Brain pericyte (primary cell): ENCODE measurements at regions not wholly inside any gene's neighbourhood (a gene's known extent, or its start where the extent isn't known, plus 50 kb on each side); places are given as distances from the start of the nearest gene placed in this dataset.
"Not testable (repeated sequence)": the region's sequence is repeated elsewhere in the genome, so short reads cannot be mapped to it uniquely, and the experiment has no call there.

Source experiments
- DNase-seq: peaks from one replicate; pipeline ENCODE4 v3.0.0-alpha.2; 2012; ENCODE audit warnings: low read depth, low spot score

DNA sequence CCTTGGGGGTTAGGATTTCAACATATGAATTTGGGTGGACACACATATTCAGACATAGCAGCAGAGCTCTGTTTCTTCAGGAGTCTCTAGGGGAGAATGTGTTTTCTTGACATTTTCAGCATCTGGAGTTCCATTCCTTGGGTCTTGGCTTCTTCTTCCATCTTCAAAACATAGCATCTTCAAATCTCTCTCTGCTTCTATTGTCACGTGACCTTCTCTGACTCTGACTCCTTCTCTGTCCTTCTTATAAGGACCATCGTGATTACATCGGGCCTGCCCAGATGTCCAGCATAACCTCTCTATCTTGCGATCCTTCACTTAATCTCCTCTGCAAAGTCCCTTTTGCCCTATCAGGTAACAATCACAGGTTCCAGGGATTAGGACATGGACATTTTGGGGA is 101.0 kb upstream of the CHD6 start:
- no peak for DNase-seq

DNA sequence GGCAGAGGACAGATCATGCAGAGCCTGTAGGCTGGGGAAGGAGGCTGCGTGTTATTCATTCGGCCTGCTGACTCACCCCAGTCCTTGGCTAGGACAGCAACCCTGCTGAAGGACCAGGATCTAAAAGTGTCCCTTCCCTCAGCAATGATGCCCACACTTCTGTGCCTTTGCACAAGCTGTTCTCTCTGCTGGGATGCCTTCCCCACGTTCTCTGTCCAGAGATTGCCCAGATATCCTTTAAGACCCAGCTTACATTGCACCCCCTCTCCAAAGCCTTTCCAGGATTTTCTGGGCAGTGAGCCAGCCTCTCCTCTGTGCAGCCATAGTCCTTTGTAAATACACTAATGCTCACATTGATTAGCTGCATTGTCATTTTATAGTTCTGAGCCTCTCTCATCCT is 99.3 kb upstream of the CHD6 start:
- DNase-seq, result no peak

DNA sequence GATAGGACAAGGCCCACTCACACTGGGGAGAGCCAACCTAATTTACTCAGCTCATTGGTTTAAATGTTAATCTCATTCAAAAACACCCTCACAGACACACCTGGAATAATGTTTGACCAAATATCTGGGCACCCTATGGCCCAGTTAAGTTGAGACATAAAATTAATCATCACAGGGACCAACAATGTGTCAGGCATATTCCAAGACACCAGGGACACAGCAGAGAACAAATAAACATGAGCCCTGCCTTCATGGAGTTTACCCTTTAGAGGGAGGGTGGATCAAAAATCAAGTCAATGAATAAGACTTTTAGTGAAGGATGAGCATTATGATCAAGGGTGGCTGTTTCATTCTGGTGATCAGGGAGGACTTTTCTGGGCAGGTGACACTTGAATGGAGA is 98.7 kb upstream of the CHD6 start:
- no peak for DNase-seq

DNA sequence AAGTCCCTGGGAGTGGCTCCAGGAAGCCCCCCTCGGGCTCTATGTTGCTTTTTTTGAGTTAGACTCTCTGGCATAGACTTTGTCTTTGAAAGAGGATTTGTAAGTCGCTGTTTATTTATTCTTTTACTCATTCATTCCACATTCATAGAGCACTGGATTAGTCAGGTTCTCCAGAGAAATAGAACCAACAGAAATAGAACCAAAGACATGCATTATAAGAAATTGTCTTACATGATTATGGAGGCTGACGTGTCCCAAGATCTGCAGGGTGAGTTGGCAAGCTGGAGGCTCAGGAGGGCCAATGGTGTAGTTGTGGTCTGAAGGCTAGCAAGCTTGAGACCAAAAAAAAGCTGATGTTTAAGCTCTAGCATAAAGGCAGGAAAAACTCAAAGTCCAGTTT is 98.3 kb upstream of the CHD6 start:
- no peak for DNase-seq

DNA sequence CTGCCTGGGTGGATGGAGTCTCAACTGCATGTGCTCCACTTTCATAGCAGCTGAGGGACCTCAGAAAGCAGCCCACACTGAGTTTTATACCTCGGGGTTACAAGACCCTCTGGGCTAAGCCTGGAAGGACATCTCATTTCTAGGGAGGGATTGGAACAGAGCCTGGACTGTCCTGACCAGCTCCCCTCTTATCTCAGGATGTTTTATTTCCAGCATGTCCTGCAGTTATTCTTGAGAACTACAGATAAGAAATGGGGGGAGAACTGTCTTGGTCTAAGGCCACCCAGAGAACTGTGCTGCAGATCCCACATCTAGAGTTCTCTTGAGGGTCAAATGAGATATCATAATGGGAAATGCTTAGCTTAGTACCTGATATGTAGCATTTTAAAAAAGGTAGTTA is 97.3 kb upstream of the CHD6 start:
- DNase-seq, result no peak

DNA sequence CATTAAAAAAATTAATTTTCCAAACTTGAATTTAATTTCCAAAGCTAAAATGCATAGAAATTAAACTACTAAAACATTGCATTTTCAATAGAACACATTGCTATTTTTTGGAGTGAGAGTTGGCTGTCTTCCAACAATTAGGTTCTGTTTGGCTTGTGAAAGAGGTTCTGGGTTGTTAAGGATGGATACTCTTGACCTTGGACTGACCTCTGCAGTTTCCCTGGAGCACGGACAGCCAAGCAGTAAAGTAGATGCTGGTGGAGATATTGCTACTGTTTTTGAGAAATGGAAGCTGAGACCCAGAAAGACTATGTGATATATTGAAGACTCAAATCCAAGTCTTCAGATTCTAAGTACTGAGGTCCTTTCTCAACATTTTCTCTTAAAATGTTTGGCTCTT is 95.9 kb upstream of the CHD6 start:
- DNase-seq, result no peak

DNA sequence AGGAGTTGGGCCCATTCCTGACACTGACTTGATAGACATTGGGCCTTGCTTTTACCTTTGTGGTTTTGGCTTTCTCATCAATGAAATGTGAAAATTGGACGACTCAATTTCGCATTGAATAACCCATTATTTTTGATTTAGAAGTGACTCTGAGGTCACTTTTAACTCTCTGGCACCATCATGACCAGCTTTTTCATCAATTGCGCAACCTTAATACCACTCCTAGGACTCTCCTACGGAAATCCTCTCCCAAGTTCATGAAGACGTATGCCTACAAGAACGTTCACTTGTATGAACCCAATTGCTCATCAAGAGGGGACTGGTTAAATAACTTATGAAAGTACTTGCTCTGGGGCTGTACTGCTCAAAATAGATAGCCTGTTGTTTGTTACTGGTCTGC is 86.7 kb upstream of the CHD6 start:
- no peak for DNase-seq

DNA sequence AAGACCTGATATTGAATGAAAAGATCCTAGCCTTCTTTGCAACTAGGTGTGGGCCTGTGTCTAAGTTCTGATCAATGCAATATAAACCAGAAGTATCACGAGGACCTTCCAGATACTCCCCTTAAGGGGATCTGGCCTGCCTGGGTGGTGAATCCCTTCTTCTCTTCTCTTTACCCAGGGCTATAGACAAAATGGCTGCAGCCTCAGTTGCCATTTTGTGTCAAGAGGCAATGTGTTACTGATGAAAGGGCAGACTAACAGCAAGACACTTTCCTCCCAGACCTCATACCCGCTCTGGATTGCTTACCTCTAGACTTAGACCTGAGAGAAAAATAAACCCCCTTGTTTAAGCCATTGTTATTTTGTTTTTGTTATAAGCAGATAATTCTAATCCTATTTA is 84.5 kb upstream of the CHD6 start:
- no peak for DNase-seq

DNA sequence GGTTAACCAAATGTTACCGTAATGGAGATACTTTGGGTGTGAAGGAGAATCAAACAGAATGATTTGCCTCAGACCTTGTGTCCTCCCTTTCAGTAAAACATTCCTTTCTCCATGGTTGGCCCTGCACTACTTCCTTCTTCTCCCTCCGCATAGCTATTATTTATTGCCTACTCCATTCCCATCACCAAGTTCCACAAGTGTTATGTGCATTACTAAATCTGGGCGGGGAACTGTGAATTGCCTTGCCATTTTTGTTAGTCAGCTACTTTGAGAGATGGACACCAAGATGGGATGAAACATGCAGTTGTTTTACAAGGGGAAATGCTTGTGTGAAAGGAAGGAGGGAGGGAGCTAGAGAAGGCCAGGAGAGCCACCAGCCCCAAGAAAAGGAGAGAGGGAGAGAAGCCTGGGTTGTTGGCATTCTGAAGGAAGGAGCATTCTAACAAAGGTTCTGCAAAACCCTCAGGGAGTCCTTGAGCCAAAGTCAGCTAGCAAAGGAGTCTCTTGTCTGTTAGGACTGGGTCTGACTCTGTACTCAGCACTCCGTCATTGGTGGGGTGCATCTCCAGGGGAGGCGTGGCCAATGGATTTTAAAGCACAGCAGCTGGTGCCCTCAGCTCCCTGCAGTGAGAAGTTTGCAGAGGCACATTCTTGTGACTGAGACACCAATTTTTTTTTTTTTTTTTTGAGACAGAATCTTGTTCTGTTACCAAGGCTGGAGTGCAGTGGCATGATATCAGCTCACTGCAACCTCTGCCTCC is 83.6 kb upstream of the CHD6 start:
- no peak for DNase-seq

DNA sequence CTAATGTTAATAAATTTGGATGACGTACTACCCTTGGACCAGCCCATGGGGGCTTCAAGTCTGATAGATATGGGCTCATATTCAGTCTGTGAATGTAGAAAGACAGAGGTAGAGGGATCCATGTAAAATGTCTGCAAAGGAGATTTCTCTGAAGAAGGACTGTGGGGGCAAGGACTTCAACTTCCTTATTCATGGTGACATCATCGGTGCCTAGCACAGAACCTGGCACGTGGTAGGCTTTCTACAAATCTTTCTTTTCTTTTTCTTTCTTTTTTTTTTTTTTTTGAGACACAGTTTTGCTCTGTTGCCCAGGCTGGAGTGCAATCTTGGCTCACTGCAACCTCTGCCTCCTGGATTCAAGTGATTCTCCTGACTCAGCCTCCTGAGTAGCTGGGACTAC is 81.5 kb upstream of the CHD6 start:
- DNase-seq, result not testable (repeated sequence)

DNA sequence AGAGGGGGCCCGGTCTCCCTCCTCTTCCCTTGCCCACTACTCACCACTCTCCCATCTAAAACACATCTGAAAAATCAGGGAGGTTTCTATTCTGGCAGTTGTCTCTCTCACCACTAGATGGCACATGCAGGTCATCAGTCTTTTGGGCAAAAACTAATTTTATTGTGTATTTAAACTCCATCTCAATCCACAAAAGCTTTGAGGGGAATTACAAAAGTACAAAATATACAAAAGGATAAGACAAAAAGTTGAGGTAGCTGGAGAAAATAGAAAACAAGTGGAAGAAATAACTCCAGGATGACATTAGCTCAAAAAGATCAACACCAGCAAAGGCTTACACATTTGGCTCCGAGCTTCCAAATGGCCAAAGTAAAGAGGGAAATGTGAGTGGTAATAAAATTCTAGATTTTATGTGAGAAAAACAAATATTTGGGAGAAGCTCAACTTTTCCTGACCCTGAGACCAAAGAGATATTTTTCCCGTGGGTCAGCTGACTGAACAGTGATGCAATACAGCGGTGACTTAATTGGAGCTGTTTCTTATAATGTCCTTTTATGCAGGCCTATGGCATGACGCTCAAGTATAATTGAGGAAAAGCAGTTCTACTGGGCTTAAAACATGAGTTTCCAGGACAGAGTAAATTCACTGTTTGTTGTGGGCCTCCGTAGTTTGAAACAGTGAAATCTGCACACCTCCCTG is 79.8 kb upstream of the CHD6 start:
- no peak for DNase-seq

DNA sequence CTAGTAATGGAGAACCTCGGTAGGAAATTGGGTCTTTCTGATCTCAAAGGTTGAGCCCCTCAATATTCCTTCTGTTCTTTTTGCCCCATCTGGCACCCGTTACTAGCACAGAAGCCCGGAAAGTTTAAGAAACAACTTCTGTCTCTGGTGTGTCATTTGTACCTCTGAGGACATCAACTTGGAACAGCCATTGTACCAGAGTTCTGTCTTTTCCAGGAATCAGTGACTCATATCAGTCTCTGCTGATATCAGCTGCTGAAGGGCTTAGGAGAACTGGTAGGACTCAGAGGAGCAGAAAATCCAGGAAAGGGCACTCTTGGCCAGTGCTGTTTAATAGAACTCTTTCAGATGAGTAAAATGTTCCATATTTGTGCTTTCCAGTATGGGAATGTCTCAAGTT is 78.3 kb upstream of the CHD6 start:
- no peak for DNase-seq

DNA sequence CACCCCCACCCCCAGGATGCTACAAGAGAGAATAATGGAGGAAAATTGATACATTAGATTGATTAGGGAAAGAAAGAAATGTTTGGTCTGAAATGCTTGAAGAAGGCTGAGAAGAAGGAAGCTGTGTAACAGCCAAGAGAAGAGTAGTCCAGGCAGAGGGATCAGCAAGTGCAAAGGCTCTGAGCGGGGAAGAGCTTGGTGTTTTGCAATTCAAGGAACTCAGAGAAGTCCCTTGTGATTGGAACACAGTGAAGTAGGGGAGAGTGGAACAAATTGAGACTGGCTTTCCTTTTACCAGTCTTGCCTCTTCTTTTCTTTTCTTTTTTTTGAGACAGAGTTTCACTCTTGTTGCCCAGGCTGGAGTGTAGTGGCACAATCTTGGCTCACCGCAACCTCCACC is 76.6 kb upstream of the CHD6 start:
- no peak for DNase-seq

DNA sequence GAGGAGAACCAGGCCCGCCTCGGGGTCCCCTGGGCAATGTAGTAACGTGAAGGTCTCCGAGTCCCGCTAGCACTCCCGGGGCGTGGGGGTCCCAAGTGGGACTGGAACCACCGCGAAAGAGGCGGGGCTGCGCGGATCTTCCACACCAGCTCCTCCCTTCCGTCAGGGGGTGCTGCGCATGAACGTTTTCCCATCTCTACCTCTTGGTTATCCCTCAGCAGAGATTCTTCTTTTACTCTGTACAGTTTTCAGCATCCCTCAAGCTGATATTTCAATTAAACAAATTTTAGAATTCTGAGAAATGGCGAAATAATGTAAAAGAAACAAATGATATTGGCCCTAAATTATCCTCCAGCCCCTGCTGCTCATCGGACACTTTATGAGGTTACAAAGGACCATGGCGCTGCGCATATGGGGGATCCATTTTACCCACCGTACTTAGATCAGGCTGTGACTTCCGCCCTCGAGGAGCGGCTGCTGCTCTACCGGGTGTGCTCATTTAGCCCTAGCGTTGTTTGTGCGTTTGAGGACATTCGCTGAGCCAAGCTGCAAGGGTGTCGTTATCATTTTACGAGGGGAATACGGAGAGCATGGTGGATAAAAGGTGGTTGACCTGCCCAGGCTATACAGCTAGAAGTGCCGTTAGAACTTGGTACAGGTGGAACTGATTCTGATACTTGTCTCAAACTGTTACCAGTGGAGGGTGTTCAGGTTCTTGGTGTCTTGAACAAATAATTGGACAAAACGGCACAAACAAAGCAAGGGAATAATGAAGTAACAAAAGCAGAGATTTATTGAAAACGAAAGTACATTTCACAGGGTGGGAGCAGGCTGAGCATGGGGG is 75.2 kb upstream of the CHD6 start:
- DNase-seq, result peak; percentile 45

DNA sequence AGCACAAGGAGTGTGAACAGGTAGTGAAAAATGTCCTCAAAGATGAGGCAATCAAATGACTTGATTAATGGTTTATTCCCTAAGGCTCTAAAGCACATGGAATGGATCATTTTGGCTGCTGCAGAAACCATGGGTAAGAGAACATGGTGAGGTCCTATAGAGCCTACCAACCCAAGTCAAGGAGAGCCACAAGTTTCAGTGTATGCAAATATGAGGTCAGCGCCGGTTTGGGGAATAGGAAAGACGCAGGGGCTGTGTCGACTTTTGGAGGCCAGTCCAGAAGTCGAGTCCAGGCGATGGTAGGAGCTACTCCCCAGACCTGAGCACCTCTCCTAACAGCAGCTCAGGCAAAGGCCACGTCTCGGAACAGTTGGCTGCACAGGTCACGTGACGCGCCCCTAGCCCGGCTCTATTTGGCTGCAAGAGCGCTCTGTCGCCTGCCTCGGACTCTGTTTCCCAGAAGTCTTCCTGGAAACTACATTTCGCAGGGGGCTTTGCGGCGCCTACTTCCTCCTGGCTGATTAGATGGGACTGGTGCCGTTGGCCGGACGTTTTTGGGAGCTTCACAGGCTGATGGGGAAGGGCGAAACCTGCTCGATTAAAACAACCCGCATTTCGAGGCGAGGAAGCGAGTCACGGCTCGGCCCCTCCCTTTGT is 74.4 kb upstream of the CHD6 start:
- peak; percentile 6 for DNase-seq

DNA sequence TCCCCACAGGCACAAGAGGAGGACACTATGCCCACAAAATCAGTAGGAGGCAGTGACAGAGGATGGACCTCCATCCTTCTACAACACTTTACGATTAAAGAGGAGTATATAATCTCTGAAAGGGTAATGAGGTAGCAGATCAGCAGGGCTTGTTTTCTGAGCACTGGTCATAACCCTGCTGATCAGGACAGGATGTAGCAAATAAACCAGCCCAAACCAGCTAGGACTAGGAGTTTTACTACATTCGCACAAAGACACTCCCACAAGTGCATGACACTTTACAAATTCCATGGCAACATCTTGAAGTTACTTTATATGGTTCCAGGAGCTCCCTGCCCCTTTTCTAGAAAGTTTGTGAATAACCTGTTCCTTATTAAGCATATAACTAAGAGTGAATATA is 73.3 kb upstream of the CHD6 start:
- DNase-seq, result no peak

DNA sequence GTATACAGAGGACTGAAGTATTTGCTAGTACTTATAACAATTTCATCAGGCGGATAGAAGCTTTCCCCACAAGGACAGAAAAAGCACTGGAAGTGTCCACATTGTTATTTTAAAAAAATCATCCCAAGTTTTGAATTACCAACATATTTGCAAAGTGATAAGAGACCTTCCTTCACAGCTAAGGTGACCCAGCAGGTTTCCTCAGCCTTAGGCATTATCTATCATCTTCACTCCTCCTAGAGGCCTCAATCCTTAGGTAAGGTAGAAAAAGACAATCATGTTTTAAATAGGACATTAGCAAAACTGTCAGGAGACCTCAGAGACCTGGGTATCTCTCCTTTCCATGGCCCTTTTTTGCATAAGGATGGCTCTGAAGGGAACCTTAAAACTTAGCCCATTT is 72.5 kb upstream of the CHD6 start:
- DNase-seq, result no peak

DNA sequence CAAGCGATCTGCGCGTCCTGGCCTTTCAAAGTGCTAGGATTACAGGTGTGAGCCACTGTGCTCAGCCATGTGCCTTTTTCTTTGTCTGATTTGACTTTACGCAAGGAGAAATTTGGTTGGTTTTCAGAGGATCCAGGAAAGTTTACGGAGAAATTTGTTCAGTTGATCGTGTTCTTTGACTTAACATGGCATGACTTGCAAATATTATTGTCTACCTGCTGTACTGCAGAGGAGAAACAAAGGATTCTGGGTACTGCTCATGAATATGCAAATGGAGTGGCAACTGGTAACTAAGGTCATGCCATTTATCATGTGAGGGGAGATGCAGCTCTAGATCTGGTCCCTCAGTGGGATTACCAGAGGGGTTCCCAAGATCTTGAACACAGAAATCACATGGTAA is 68.8 kb upstream of the CHD6 start:
- no peak for DNase-seq

DNA sequence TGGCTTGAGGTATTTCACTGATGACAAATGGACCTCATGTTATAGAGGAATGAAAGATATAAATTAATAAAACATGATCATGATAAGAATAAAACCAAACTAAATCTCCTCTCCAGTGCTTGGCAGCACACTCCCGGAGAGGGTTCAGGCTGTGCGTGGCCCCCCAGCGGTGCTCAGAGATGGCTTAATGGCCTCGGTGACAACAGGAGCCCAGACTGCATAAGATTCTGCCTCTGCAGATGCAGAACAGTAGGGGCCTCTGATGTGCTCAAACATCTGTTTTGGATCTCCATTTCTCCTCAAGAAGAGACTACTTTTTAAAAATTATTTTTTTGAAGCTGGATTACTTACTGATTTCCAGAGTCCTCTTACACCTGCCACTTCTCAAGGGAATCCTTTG is 67.0 kb upstream of the CHD6 start:
- DNase-seq, result not testable (repeated sequence)

DNA sequence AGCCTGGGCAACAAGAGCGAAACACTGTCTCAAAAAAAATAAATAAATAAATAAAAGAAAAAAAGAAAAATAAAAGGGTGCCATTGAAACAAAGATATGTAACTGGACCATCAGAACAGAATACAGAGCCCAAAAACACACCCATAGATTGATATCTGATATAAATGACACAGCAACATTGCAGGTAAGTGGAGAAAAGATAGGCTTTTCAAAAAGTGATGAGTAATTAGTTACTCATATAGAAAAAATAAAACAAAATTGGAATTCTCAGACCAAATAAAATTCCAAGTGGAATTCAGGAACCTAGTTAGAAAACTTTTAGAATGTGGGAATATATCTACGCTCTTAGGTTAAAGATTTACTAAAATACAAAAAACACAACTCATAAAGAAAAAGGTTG is 60.6 kb upstream of the CHD6 start:
- no peak for DNase-seq

DNA sequence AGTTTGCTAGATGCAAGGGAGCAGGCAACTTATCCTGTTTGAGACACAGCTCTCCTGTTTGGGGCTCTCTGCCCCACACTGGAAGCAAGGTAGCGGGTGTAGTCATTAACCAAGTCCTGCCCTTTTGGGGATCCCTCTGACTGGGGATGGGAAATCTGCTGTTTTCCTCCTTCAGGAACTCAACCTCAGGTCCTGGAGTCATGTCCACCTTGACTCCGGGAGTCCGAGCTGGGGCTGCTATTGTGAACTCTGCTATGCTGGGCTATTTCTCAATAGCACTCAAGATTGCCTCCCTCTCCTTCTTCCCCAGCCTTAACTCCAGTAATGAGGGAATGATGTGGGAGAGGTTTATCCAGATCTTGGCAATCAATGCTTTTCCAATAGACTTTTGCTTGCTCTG is 54.1 kb upstream of the CHD6 start:
- no peak for DNase-seq

DNA sequence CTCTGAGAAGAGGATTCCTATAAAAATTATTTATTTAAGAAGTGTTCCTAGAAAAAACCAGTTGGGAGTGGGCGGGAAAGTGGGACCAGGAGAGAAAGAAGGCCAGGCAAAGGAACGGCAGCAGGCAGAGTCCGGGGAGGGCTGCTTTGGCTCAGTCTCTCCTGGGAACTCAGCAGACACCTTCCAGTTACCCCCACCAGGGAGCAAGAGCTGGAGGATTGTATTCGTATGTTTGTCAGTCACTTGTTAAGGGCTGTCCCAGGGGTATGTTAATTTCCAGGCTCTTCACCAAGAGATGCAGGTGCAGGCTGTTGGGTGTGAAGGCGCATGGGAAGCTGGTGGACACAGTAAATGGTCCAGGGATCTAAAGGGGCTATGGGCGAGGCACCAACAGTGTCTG is 53.0 kb upstream of the CHD6 start:
- DNase-seq, result no peak
